CD8-positive, alpha-beta memory T cell (primary cell): ENCODE measurements at regions not wholly inside any gene's neighbourhood (a gene's known extent, or its start where the extent isn't known, plus 50 kb on each side); places are given as distances from the start of the nearest gene placed in this dataset.

Experiments used
- CTCF ChIA-PET: fragments of 350-600 bp; sonication (Branson Sonifier 250); formaldehyde crosslinking; loops from one replicate; lab custom pipeline; 2021; ENCODE audit warnings: antibody characterized with exemption; lab: Charles Lee
- POLR2A ChIA-PET: fragments of 350-600 bp; sonication (Branson Sonifier 250); formaldehyde crosslinking; loops from one replicate; lab custom pipeline; 2021; ENCODE audit warnings: antibody characterized with exemption; lab: Charles Lee
- DNase-seq, 5 donors: peaks; one replicate each; pipeline versions ENCODE4 v3.0.0 to v3.0.0-alpha.2; 2020 to 2022; ENCODE audit warnings: mixed read lengths in 1 of 5
- H3K27ac ChIP-seq: one replicate; pipeline ENCODE4 v1.7.0; 2013; ENCODE audit warnings: low read depth, mild to moderate bottlenecking, low read length, moderate library complexity
- H3K27me3 ChIP-seq: 2 replicates; pipeline ENCODE4 v1.7.0; 2013; ENCODE audit warnings: low read length, mild to moderate bottlenecking; ENCODE audit not compliant: insufficient read depth, poor library complexity, severe bottlenecking
- H3K36me3 ChIP-seq: 2 replicates; pipeline ENCODE4 v1.7.0; 2013; ENCODE audit warnings: mild to moderate bottlenecking, low read length, moderate library complexity; ENCODE audit not compliant: insufficient read depth
- H3K4me1 ChIP-seq: 2 replicates; pipeline ENCODE4 v1.7.0; 2013; ENCODE audit warnings: mild to moderate bottlenecking, low read length, moderate library complexity; ENCODE audit not compliant: insufficient read depth
- H3K4me3 ChIP-seq: 2 replicates; pipeline ENCODE4 v1.7.0; 2013; ENCODE audit warnings: mild to moderate bottlenecking, low read length
- H3K9me3 ChIP-seq: 2 replicates; pipeline ENCODE4 v1.7.0; 2013; ENCODE audit warnings: mild to moderate bottlenecking, low read length
- H3K27ac Mint-ChIP-seq, 8 donors: one replicate each; pipeline ENCODE4 v1.8.0; 2020 to 2021; ENCODE audit warnings: mixed read lengths in 8 of 8, mild to moderate bottlenecking in 6 of 8, inconsistent platforms in 3 of 8, moderate library complexity in 3 of 8
- H3K27me3 Mint-ChIP-seq, 2 donors: one replicate each; pipeline ENCODE4 v1.8.0; 2020 to 2021; ENCODE audit warnings: mixed read lengths in 2 of 2, mild to moderate bottlenecking in 1 of 2, moderate library complexity in 1 of 2
- H3K36me3 Mint-ChIP-seq, 3 donors: one replicate each; pipeline ENCODE4 v1.8.0; 2020 to 2021; ENCODE audit warnings: mixed read lengths in 3 of 3, inconsistent platforms in 1 of 3, mild to moderate bottlenecking in 1 of 3
- H3K4me1 Mint-ChIP-seq, 3 donors: one replicate each; pipeline ENCODE4 v1.8.0; 2020 to 2021; ENCODE audit warnings: mixed read lengths in 3 of 3, inconsistent platforms in 1 of 3, mild to moderate bottlenecking in 1 of 3
- H3K4me3 Mint-ChIP-seq, 7 donors: one replicate each; pipeline ENCODE4 v1.8.0; 2020 to 2021; ENCODE audit warnings: mixed read lengths in 7 of 7, mild to moderate bottlenecking in 6 of 7, moderate library complexity in 4 of 7, inconsistent platforms in 2 of 7
- H3K9me3 Mint-ChIP-seq, 5 donors: one replicate each; pipeline ENCODE4 v1.8.0; 2020 to 2022; ENCODE audit warnings: mixed read lengths in 5 of 5, mild to moderate bottlenecking in 3 of 5, moderate library complexity in 2 of 5, inconsistent platforms in 1 of 5

GRCh38 chr3:176430244-176431037, 766.8 kb downstream of the TBL1XR1 start:
- ChIA-PET POLR2A (no interaction called here), CTCF (no interaction called here)
- Histone ChIP-seq H3K36me3 (no peaks in the 10 kb centered on the region), H3K4me3 (no peak overlapping the region), H3K9me3 (no peaks in the 10 kb centered on the region), H3K27me3 (no peaks in the 10 kb centered on the region), H3K4me1 (no peaks in the 10 kb centered on the region), H3K27ac (no peak overlapping the region)
- no peaks in the 10 kb centered on the region for H3K36me3 Mint-ChIP-seq
- H3K9me3 Mint-ChIP-seq, result peaks cover 0 to 3% (median 0%) of the 10 kb centered on the region in 5 donors
- no peak for DNase-seq
- no peaks in the 10 kb centered on the region for H3K27me3 Mint-ChIP-seq
- no peak overlapping the region for H3K4me3 Mint-ChIP-seq
- no peaks in the 10 kb centered on the region for H3K4me1 Mint-ChIP-seq
- H3K27ac Mint-ChIP-seq, result no peak overlapping the region

GRCh38 chr3:176428552-176428951, 768.7 kb downstream of the TBL1XR1 start:
- peaks cover 0 to 1% (median 0%) of the 10 kb centered on the region in 5 donors for H3K9me3 Mint-ChIP-seq

GRCh38 chr3:176426371-176426770, 770.9 kb downstream of the TBL1XR1 start:
- H3K27ac ChIP-seq, result no peak overlapping the region
- H3K36me3 ChIP-seq, result no peaks in the 10 kb centered on the region
- Mint-ChIP-seq H3K27me3 (no peaks in the 10 kb centered on the region), H3K4me3 (no peak overlapping the region), H3K4me1 (no peaks in the 10 kb centered on the region), H3K9me3 (peaks cover 0 to 1% (median 0%) of the 10 kb centered on the region in 5 donors), H3K36me3 (no peaks in the 10 kb centered on the region), H3K27ac (no peak overlapping the region)
- no peaks in the 10 kb centered on the region for H3K27me3 ChIP-seq
- no peak overlapping the region for H3K4me3 ChIP-seq
- H3K4me1 ChIP-seq, result no peaks in the 10 kb centered on the region
- no peak for DNase-seq
- ChIA-PET POLR2A (no interaction called here), CTCF (no interaction called here)
- no peaks in the 10 kb centered on the region for H3K9me3 ChIP-seq

More at GRCh38 chr3:176428552-176428951, 768.7 kb downstream of the TBL1XR1 start:
- no peaks in the 10 kb centered on the region for H3K36me3 ChIP-seq
- CTCF ChIA-PET, result no interaction called here
- DNase-seq, result no peak
- no peaks in the 10 kb centered on the region for H3K4me1 Mint-ChIP-seq
- no peaks in the 10 kb centered on the region for H3K9me3 ChIP-seq
- H3K27me3 ChIP-seq, result no peaks in the 10 kb centered on the region
- H3K27ac Mint-ChIP-seq, result no peak overlapping the region
- H3K4me1 ChIP-seq, result no peaks in the 10 kb centered on the region
- no peak overlapping the region for H3K4me3 Mint-ChIP-seq
- POLR2A ChIA-PET, result no interaction called here
- H3K27me3 Mint-ChIP-seq, result no peaks in the 10 kb centered on the region
- no peak overlapping the region for H3K4me3 ChIP-seq
- H3K27ac ChIP-seq, result no peak overlapping the region
- no peaks in the 10 kb centered on the region for H3K36me3 Mint-ChIP-seq

- POLR2A ChIA-PET, result no interaction called here
- Histone ChIP-seq H3K4me1 (no peaks in the 10 kb centered on the region), H3K4me3 (no peak overlapping the region), H3K27ac (no peak overlapping the region), H3K9me3 (no peaks in the 10 kb centered on the region), H3K27me3 (no peaks in the 10 kb centered on the region), H3K36me3 (no peaks in the 10 kb centered on the region)
- DNase-seq, result no peak
- H3K4me1 Mint-ChIP-seq, result no peaks in the 10 kb centered on the region
- H3K27ac Mint-ChIP-seq, result no peak overlapping the region
- H3K36me3 Mint-ChIP-seq, result no peaks in the 10 kb centered on the region
- CTCF ChIA-PET, result no interaction called here
- H3K27me3 Mint-ChIP-seq, result no peaks in the 10 kb centered on the region
- no peak overlapping the region for H3K4me3 Mint-ChIP-seq
- H3K9me3 Mint-ChIP-seq, result peaks cover 0 to 12% (median 4%) of the 10 kb centered on the region in 5 donors
Measured at GRCh38 chr3:176416870-176417269, 780.4 kb downstream of the TBL1XR1 start.

- Mint-ChIP-seq H3K36me3 (no peaks in the 10 kb centered on the region), H3K27me3 (no peaks in the 10 kb centered on the region), H3K4me3 (no peak overlapping the region), H3K9me3 (peaks cover 0 to 14% (median 4%) of the 10 kb centered on the region in 5 donors), H3K4me1 (no peaks in the 10 kb centered on the region), H3K27ac (no peak overlapping the region)
- Histone ChIP-seq H3K4me1 (no peaks in the 10 kb centered on the region), H3K9me3 (no peaks in the 10 kb centered on the region), H3K36me3 (no peaks in the 10 kb centered on the region), H3K27ac (no peak overlapping the region), H3K27me3 (no peaks in the 10 kb centered on the region), H3K4me3 (no peak overlapping the region)
- CTCF ChIA-PET, result no interaction called here
- POLR2A ChIA-PET, result no interaction called here
- DNase-seq, result no peak
Measured at GRCh38 chr3:176415661-176416295, 781.5 kb downstream of the TBL1XR1 start.

GRCh38 chr3:176412771-176413170, 784.5 kb downstream of the TBL1XR1 start:
- CTCF ChIA-PET, result no interaction called here
- no peak for DNase-seq
- Mint-ChIP-seq H3K9me3 (peaks cover 0 to 14% (median 2%) of the 10 kb centered on the region in 5 donors), H3K27me3 (no peaks in the 10 kb centered on the region), H3K27ac (no peak overlapping the region), H3K4me1 (no peaks in the 10 kb centered on the region), H3K36me3 (no peaks in the 10 kb centered on the region), H3K4me3 (no peak overlapping the region)
- Histone ChIP-seq H3K9me3 (no peaks in the 10 kb centered on the region), H3K27me3 (no peaks in the 10 kb centered on the region), H3K4me1 (no peaks in the 10 kb centered on the region), H3K27ac (no peak overlapping the region), H3K36me3 (no peaks in the 10 kb centered on the region), H3K4me3 (no peak overlapping the region)
- POLR2A ChIA-PET, result no interaction called here

GRCh38 chr3:176403531-176403930, 793.8 kb downstream of the TBL1XR1 start:
- Mint-ChIP-seq H3K27ac (no peak overlapping the region), H3K36me3 (no peaks in the 10 kb centered on the region), H3K4me3 (no peak overlapping the region), H3K4me1 (no peaks in the 10 kb centered on the region), H3K27me3 (no peaks in the 10 kb centered on the region), H3K9me3 (peaks cover 2 to 18% (median 4%) of the 10 kb centered on the region in 5 donors)
- no peak for DNase-seq
- Histone ChIP-seq H3K9me3 (no peaks in the 10 kb centered on the region), H3K27ac (no peak overlapping the region), H3K36me3 (no peaks in the 10 kb centered on the region), H3K27me3 (no peaks in the 10 kb centered on the region), H3K4me1 (no peaks in the 10 kb centered on the region), H3K4me3 (no peak overlapping the region)
- ChIA-PET POLR2A (no interaction called here), CTCF (no interaction called here)

GRCh38 chr3:176401211-176401610, 796.1 kb downstream of the TBL1XR1 start:
- ChIA-PET CTCF (no interaction called here), POLR2A (no interaction called here)
- Mint-ChIP-seq H3K4me1 (no peaks in the 10 kb centered on the region), H3K36me3 (no peaks in the 10 kb centered on the region), H3K9me3 (peaks cover 3 to 14% (median 6%) of the 10 kb centered on the region in 5 donors), H3K27ac (no peak overlapping the region), H3K4me3 (no peak overlapping the region), H3K27me3 (no peaks in the 10 kb centered on the region)
- H3K36me3 ChIP-seq, result no peaks in the 10 kb centered on the region
- DNase-seq, result no peak
- H3K27ac ChIP-seq, result no peak overlapping the region
- no peaks in the 10 kb centered on the region for H3K9me3 ChIP-seq
- no peaks in the 10 kb centered on the region for H3K27me3 ChIP-seq
- no peaks in the 10 kb centered on the region for H3K4me1 ChIP-seq
- H3K4me3 ChIP-seq, result no peak overlapping the region
